Right hindlimb (tissue), 1 donor: ENCODE measurements at regions not wholly inside any gene's neighbourhood (a gene's known extent, or its start where the extent isn't known, plus 50 kb on each side); places are given as distances from the start of the nearest gene placed in this dataset.
"Not testable (repeated sequence)": the region's sequence is repeated elsewhere in the genome, so short reads cannot be mapped to it uniquely, and the experiment has no call there.

Source experiments
- DNase-seq: peaks from one replicate; pipeline ENCODE4 v3.0.0-alpha.2; 2018

DNA sequence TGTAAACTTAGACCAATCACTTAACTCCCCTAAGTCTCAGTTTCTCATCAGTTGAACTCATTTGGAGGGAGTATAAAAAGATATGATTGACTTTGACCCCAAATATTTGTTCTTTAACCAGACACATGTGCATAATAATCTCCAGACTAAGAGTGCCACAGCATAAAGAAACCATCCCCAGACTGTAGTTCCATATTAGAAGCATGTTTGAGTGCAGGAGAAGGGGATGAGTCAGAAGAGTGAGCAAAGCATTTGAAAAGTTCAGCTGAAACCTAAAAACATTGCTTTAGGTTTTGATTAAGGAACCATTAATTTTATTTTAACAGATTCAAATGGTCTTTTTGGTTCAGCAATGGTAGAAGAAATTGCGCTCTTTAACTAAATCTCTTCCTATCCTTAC lies 654.8 kb downstream of the UTRN start:
- DNase-seq, result no peak

DNA sequence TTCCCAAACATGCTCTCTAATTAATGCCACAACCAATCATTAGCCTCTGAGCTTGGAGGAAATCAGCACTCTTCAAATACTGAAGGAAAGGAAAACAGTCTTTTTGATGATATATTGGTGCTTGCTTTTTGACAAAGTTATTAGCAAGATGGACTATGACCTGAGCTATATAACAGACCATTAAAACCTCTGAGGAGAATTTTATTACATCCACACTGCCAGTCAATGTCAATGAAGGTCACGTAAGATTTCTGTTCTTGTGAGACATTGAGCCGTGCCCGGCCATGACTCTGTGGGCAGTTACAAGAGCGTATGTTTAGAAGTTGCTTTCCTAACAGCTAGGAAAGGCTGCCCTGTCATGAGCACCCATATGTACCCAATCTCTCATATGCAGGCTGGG lies 659.0 kb downstream of the UTRN start:
- no peak for DNase-seq

DNA sequence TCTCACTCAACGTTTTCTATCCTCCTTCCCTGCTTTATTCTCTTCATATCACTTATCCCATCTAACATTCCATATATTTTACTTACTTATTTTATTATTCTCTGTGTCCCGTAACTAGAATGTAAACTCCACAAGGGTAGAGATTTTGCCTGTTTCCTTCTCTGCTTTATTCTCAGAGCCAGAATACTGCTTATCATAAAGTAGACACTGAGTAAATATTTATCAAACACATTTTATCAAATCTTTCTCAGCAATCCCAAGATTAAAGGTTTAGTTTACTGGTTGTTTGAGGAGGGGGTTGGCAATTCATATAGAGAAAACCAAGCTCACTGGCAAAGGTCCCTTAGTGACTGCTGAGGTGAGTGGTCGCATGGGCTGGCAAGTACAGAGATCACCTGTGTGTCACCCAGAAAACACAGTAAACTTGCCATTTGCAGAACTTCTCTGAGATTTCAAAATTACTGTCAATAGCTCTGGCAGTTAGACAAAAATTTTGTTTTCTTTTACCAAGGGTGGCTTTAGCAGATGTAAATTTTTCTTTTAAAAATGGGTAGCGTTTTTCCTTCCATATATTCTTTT lies 662.4 kb downstream of the UTRN start:
- no peak for DNase-seq

DNA sequence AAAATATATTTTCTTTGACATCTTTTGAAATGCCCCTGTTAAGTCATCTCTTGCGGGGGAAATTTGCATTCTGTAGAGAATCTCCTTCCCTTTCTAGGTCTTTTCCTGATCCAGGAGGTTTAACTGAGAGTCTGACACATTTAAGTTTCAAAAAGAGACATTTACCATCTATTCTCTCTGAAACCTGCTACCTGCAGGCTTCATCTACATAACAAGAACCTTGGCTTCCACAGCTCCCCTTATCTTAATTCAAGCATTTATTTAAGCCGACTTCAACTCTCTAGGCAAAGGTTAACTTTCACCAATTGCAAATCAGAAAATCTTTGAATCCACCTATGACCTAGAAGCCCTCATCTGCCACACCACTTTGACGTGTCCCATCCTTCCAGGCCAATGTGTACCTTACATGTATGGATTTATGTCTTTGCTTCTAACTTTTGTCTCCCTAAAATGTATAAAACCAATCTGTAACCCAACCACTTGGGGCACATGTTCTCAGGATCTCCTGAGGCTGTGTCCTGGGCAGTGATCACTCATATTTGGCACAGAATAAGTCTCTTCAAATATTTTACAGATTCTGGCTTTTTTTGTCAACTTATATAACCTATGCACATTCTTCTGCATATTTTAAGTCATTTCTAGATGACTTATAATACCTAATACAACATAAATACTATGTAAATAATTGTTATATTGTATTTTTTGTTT lies 666.7 kb downstream of the UTRN start:
- no peak for DNase-seq

DNA sequence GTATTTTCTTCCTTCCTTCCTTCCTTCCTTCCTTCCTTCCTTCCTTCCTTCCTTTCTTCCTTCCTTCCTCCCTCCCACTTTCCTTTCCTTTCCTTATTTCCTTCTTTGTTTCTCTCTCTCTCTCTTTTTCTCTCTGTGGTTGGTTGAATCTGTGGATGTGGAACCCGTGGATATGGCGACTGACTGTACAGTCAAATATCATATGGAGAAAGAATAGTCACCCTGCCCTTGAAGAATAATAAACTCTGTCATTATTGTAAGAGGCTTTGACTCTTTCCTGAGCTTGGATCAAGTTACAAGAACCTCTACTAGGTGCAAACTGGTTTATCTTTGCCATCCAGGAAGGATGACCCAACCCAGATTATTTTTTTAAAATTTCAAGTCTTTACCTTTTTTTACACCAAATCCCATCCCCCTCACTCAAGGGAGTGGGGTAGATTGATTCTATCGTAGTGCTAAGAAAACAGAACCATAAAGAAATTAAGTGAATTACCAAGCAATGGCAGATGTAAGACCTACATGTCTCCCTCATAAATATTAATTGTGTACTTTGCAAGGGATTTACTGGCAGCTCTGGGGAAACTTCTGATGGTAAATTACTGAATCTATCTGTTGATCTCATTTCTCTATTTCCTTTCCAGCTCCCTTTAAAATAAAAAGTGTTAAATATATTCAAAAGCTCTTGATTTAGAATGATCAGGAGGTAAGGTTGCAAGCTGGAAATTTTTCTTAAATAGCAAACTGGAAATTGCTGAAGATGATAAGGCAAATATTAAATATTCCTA lies 667.5 kb downstream of the UTRN start:
- no peak for DNase-seq

DNA sequence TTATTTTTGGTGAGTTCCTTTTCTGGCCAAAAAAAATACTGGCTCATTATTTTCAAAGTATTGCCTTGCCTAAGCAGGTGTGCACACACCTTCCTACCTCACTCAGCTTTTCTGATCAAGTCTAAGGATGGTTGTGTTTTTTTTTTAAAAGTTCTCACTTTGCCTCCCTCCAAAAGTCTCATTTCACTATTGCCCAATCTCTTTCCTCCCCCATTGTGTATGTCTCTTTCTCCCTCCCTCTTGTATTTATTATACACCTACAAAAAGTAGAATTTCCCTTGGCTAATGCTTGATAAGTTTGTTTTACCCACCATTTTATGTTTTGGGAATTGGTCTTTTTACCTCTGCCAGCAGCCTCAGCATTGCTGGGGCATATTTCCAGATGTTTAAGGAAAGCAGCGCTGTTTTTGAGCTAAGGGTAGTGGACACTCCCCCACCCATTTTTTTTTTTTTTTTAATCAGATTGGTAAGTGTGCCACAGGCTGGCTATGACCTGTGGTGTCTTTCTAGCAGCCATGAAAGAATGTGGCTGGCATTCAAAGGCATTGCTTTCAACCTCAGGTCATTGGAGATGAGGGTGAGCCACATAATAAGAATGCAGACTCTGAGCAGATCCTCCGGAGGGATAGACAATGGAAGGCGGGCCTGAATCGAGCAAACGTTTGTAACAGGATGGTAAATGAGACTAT lies 668.6 kb downstream of the UTRN start:
- DNase-seq, result no peak

DNA sequence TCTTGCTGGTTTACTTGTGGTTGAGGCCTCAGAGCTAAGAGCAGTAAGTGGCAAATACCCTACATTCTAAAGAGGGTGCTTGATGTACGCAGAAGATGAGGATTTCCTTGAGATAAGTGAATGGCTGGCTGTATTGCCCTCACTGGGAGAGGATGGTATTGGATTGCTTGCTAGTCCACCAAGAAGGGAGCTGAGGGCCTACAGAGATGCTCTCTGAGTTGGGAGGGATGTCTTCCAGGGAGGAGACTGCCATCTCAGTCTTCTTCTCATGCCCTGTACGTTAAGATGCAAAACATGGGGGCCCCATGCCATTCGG lies 669.1 kb downstream of the UTRN start:
- DNase-seq, result no peak

DNA sequence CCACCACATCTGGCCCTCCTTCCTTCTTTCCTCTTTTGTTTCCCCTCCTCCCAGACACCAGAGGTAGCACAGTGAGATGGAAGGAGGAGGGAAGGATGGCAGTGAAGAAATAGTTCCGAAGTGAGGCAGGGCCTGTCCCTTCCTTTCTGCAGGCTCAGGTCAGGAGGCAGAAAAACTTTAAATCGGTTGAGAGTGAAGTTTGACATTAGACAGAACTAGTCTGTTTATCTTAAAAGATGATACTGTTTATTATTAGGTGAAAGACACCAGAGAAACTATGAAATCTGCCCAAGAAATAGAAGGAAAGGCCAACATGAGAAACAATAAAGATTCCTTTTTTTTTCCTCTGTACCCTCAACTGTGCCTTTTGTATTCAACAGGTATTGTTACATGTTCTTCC lies 670.3 kb downstream of the UTRN start:
- no peak for DNase-seq

DNA sequence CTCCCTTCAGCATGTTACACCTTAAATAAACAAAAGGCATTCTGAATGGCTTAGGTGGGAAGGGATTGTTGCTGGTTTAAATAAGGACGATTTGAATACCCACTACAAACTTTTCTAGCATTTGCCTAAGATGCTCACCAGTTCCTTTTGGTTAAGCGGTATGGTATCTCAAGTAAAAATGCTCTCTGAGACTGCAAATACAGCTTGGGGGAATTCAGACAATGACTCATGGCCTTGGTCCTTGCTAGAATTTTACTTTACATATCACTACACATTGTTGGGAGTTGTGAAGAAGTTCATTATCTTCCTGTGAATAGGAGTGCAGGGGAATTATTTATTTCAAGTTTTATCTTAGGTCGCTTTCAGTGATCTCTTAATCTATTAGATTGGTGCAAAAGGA lies 670.7 kb downstream of the UTRN start:
- DNase-seq, result no peak

DNA sequence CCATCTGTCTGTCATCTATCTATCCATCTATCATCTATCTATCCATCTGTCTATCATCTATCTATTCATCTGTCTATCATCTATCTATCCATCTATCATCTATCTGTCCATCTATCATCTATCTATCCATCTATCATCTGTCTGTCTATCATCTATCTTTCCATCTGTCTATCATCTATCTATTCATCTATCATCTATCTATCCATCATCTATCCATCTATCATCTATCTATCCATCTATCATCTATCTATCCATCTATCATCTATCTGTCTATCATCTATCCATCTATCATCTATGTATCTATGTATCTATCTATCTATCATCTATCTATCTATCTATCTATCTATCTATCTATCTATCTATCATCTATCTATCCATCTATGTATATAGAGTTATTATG lies 671.6 kb downstream of the UTRN start:
- not testable (repeated sequence) for DNase-seq

DNA sequence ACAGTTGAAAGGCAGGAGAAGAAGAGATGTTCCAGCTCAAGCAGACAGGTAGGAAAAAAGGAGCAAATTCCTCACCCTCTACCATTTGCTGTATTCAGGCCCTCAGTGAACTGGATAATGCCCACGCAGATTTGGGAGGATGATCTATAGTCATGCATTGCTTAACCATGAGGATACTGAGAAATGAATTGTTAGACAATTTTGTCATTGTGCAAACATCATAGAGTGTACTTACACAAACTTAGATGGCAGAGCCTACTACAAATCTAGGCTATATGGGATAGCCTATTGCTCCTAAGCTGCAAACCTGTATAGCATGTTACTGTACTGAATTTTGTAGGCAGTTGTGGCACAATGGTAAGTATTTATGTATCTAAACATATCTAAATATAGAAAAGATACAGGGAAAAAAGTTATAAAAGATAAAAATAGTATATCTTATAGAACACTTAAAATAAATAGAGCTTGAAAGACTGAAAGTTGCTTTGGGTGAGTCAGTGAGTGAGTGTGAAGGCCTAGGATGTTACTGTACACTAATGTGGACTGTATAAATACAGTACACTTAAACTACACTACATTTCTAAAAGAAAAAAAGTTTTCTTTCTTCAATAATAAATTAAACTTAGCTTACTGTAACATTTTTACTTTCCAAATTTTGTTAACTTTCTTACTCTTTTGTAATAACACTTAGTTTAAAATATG lies 672.3 kb downstream of the UTRN start:
- DNase-seq, result no peak

DNA sequence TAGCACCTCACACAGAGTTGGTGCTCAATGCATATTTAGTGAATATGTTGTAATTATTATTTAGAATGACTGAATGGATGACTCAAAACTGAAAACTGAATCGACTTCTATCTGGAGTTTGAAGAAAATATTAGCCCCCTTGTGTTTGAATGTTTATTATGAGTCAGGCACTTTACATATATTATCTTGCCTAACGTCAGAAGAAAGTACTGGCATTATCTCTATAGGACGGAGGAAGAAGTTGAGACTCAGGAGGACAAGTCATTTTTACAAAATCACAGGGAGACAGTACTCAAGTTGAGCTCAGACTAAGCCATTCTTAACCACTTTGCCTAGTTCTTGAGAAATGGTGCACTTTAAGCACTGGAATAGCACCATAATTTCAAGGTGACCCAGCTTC lies 684.0 kb downstream of the UTRN start:
- no peak for DNase-seq

DNA sequence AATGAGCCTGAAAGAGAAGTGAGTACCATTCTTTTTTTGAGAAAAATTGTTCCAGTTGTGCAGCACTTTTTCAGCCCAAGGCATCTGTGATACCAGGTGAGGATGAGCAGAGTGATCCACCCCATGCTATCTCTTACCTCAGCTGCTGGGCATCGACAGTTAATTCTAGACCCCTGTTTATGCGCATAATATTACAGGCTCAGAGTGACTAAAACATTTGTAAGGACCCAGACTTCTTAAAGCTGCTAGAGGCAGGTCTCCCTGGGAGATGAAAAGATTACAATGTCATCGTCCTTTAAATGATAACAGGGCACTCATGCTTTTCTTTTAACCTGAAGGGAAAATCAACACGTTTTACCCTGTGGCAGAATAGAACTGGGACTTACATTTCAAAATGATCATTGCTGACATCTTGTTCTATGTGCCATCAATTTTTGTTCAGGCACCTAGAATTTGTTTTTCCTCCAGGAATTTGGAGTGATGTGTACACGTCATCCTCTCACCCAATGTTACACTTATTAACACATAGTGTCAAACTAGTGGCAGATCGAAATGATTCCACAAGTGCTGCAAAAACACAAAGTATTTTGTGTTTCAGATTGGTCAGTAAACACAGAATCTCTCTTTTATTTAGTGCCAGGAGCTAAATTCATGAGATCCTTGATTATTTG lies 684.6 kb downstream of the UTRN start:
- no peak for DNase-seq

DNA sequence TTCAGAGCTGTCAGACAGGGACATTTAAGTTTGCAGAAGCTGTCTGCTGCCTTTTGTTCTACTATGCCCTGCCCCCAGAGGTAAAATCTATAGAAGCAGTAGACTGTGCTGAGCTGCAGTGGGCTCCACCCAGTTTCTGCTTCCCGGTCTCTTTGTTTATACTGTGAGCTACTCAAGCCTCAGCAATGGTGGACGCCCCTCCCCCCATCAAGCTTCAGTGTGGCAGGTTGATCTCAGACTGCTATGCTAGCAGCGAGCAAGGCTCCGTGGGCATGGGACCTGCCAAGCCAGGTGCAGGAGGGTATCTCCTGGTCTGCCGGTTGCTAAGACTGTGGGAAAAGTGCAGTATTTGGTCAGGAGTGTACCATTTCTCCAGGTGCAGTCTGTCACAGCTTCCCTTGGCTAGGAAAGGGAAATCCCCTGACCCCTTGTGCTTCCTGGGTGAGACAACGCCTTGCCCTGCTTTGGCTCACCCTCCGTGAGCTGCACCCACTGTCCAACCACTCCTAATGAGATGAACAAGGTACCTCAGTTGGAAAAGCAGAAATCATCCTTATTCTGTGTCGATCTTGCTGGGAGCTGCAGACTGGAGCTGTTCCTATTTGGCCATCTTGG lies 692.2 kb downstream of the UTRN start:
- DNase-seq, result not testable (repeated sequence)

DNA sequence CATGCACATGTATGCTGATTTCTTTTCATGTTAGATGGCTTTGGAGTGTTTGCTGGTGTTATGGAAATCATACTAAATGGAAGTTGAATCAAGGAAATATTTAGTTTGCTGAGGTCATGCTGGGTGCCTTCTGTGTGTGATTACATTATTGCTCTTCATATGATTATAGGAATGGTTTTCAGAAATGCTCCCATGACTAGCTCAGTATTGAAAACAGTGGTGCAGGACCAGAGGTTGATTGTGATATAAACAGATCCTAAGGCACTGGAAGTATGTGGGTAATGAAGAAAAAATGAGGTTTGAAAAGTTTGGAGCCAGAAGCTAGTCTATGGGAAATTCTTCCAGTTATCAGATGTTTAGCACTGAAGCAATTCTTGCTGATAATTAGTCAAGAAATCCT lies 693.1 kb downstream of the UTRN start:
- DNase-seq, result no peak

DNA sequence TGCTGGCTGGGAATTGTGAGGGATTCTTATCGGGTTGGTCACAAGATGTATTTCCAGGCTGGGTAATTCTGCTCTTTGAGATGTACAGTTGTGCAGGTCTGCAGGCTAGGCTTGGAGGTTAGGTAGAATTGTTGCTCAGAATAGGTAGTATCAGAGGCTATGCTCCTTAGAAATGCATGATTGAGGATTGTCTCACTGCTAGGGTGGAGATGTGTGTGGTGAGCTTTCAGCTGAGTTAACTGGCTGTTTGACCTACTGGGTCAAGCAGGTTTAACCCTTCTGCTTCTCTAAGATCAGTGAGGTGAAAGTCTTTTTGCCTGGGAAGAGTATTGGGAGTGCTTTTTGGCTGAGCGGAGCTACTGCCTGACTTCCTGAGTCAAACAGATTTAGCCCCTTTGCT lies 701.1 kb downstream of the UTRN start:
- DNase-seq, result no peak

DNA sequence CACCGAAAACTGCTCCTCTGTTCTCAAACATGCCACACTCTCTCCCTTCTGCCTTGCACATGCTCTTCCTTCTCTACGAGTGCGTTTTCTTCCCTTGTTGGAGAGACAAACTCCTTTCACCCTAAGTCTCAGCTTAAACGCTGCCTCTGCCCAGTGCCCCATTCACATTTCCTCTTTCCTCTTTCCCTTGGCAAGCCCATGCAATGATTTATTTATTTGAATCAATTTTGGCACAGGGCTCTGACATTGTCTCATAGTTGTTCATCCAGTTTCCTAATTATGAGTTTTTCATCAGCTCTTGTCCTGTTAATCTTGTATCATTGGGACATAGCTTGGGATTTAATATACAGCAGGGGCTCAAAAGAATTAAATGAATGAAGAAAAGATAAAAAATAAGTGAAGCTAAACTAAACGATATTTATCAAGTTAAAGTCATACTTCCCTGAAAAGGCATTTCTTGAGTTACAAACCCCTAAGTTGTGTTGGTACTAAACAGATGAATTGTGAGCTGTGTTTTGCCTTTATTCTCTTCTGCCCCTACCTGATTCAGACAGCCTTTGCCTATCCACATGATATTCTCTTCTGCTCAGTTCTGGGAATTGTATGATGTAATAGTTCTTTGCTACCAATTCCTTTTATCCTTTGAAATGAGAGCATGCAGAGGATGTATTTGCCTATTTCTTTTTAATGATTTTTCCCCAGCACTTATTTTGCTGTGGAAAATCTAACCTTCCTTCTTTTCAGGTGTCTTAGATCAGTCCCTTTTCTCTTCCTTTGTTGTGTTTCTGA lies 704.4 kb downstream of the UTRN start:
- no peak for DNase-seq

DNA sequence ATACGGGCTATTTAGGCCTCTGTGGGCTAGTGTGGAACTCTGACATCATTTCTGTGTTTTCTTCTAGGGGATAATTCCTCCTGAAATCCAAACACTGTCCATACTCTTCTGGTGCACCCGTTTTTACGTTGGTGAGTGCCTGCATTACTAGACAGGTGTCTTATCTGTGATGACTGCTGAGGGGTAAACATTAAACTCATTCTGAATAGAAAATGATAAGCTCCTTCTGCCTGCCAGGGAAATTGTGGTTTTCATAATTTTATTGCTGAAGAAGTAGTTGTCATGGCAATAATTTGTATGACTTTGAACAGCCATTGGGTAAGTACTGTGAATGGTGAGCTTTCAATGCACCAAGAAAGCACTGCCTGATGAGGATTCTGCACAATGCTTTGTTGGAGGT lies 705.6 kb downstream of the UTRN start:
- DNase-seq, result no peak

DNA sequence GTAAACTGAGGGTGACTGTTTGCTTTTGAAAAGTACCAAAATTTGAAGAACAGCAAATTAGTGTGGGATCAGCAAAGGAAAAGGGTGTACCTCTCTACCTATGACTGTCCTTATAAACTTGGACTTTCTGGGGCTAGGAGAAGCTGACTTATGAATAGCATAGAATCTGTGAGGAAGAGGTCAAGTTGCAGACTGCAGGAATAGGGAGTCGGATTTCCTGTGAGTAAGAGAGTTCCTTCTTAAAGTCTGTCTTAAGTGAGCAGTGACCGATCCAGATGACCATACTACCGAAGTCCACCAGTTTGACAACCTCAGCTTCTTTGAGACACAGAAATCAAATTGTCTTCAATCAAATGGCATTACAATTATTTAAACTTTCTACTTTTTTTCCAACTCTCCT lies 708.7 kb downstream of the UTRN start:
- no peak for DNase-seq

DNA sequence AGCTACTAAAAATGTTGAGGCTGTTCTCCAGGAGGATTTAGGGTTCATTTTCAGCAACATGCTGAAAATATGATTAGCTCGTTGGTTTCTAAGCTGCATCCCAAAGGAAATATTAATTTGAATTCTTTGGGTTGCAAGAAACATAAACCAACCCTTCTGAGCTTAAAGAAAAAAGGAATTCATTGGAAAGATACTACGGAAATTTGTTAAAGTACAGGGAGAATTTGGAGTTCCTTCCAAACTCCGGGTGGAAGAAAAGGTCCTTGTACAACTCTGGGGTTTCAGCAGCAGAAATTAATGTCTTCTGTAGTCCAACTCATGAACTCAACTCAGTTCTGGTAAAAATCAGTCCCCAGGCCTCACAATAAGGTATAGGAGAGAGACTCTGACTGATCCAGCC lies 712.9 kb downstream of the UTRN start:
- DNase-seq, result no peak

DNA sequence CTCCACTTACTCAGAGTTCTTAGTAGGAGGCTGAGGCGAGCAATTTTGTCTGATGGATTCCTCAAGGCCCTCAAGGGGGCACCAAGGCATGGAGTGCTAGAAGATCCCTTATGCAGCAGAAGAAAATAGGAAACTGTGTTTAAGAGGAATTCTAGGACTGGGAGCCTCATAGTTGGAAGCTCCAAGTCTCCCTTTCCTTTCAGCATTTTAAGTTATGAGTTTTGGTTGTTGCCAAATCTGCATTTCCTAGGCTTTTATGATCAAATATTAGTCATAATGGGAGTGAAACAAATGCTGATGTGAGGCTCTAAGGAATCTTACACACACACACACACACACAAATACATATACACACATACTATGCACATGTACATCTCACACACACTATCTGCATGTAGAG lies 714.0 kb downstream of the UTRN start:
- DNase-seq, result no peak
